Loucy (cell line): ENCODE measurements at regions not wholly inside any gene's neighbourhood (a gene's known extent, or its start where the extent isn't known, plus 50 kb on each side); places are given as distances from the start of the nearest gene placed in this dataset.

ENCODE experiments used
- EZH2phosphoT487 ChIP-seq: fragments of 200-600 bp; IDR thresholded peaks from 2 replicates; pipeline ENCODE4 v1.6.1; 2018; ENCODE audit warnings: antibody characterized with exemption, mild to moderate bottlenecking, moderate library complexity, borderline replicate concordance
- TF ChIP-seq, protein P1 (sequence below): fragments of 200-600 bp; sonication (generic); conservative IDR thresholded peaks from 2 replicates; pipeline ENCODE4 v1.5.1; 2014; ENCODE audit warnings: mild to moderate bottlenecking, antibody characterized with exemption, low read length

DNA sequence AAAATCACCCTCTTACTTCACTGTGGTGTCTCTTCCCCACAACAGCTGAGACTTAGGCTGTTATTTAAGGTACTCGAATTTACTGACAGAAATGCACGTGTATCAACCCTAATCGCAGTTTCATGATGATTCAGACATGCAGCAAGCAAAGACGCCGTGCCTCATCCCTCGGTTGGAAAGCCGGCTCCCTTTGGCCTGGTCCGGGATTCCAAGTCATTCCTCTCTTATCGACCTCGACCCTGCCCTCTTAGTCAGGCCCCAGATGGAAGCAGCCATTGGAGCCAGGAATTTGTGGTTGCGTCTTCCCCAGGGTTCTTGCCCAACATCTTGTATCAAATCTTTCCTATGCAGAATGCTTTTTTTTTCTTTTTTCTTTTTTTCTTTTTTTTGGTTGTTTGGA, 229.5 kb downstream of the GATA3 start:
- TF ChIP-seq EZH2phosphoT487 = no peak
- TF ChIP-seq, protein P1, sequence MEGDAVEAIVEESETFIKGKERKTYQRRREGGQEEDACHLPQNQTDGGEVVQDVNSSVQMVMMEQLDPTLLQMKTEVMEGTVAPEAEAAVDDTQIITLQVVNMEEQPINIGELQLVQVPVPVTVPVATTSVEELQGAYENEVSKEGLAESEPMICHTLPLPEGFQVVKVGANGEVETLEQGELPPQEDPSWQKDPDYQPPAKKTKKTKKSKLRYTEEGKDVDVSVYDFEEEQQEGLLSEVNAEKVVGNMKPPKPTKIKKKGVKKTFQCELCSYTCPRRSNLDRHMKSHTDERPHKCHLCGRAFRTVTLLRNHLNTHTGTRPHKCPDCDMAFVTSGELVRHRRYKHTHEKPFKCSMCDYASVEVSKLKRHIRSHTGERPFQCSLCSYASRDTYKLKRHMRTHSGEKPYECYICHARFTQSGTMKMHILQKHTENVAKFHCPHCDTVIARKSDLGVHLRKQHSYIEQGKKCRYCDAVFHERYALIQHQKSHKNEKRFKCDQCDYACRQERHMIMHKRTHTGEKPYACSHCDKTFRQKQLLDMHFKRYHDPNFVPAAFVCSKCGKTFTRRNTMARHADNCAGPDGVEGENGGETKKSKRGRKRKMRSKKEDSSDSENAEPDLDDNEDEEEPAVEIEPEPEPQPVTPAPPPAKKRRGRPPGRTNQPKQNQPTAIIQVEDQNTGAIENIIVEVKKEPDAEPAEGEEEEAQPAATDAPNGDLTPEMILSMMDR = no peak
